Activated T-helper 1 cell treated with anti-CD3 and anti-CD28 coated beads, Interleukin-12 subunit alpha, Interleukin-12 subunit beta, Interleukin-2, Interleukin-4 antibody, amounts not matched to agents 30 ng/mL and 10 ng/mL and 1 ng/mL, durations not matched to agents 14 hours and 24 hours and 36 hours (primary cell): ENCODE measurements at regions not wholly inside any gene's neighbourhood (a gene's known extent, or its start where the extent isn't known, plus 50 kb on each side); places are given as distances from the start of the nearest gene placed in this dataset.
A peak's percentile ranks its signal among the peaks of the same experiment; 100 is the strongest.

Experiments used
- DNase-seq: peaks from one replicate; pipeline ENCODE4 v3.0.0; 2021; ENCODE audit warnings: low spot score
- H3K27ac Mint-ChIP-seq: one replicate; pipeline ENCODE4 v1.8.0; 2021; ENCODE audit warnings: mild to moderate bottlenecking, mixed read lengths
- H3K27me3 Mint-ChIP-seq: one replicate; pipeline ENCODE4 v1.8.0; 2022; ENCODE audit warnings: mild to moderate bottlenecking, moderate library complexity, mixed read lengths; ENCODE audit not compliant: insufficient read depth
- H3K36me3 Mint-ChIP-seq: one replicate; pipeline ENCODE4 v1.8.0; 2021; ENCODE audit warnings: low read depth, mixed read lengths
- H3K4me1 Mint-ChIP-seq: one replicate; pipeline ENCODE4 v1.8.0; 2021; ENCODE audit warnings: low read depth, mixed read lengths
- H3K4me3 Mint-ChIP-seq: one replicate; pipeline ENCODE4 v1.8.0; 2021; ENCODE audit warnings: mild to moderate bottlenecking, moderate library complexity, mixed read lengths
- H3K9me3 Mint-ChIP-seq: one replicate; pipeline ENCODE4 v1.8.0; 2021; ENCODE audit warnings: mixed read lengths
- intact Hi-C: fragments of 100-400 bp; cut with micrococcal nuclease; formaldehyde crosslinking; loops from one replicate; pipeline ENCODE4 v1.15.1; 2024

DNA sequence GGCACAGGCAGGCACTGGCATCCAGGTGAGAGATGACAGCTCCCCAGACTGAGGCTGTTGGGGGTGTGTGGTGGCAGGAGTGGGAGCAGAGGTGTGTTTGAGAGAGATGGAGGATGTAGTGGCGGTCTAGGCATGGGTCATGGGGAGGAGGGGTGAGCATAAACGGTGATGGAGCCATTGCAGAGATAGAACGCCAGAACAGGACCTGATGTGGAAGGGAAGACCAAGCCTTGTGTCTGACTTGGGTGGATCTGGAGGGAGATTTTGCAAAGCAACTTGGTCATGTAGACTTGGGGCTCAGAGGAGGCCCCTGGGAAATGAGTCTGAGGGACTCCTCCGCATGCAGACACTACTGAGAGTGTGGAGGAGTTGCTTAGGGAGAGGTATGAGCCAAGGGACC lies 50.0 kb upstream of the CLDN5 start:
- intact Hi-C loops: no loop called here
- H3K27me3 Mint-ChIP-seq: no peaks in the 10 kb centered on the region
- peaks cover 28% of the 10 kb centered on the region for H3K4me1 Mint-ChIP-seq
- H3K9me3 Mint-ChIP-seq: no peaks in the 10 kb centered on the region
- DNase-seq: no peak
- no peak overlapping the region for H3K27ac Mint-ChIP-seq
- H3K36me3 Mint-ChIP-seq: no peaks in the 10 kb centered on the region
- no peak overlapping the region for H3K4me3 Mint-ChIP-seq

DNA sequence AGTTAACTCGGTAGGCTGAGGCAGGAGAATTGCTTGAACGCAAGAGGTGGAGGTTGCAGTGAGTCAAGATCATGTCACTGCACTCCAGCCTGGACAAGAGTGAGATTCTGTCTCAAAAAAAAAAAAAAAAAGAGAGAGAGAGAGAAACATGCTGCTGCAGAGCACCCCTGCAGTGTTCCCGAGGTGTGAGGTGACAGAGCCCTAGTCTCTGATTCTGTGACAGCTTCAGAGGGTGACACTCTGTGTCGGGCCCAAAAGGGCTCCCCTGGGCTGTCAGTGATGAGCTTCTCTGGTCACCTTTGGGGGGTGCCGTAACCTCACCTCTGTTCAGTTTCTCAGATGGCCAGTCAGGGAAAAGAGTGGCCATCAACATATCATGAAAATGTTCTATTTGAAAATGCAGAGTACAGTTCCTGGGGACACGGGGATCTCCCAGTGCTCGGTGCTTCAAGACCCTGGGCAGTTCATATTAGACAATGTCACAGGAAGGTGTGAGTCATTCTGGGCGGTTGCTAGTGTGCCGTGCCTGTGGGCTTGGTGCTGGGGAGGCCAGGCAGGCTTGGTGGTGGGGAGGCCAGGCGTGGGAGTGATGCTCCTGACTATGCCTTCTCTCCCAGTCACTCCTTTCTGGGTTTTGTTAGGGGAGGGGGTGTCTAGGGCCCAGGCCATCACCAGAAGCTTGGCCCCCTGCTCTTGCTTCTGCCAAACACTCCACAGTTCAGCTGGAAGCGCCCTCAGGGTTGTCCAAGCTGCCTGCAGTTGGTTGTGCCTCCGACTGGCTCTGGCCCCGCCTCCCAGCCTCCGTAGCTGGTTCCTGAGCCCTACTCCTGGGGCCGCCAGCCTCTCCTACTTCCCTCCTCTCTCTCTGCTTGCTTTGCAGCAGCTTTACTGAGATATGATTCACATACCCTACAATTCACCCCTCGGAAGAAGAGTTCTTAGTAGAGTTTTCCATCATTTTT lies 52.5 kb upstream of the CLDN5 start:
- Mint-ChIP-seq H3K4me3 (peak overlapping the region; percentile 27), H3K9me3 (no peaks in the 10 kb centered on the region), H3K4me1 (peaks cover 44% of the 10 kb centered on the region), H3K27me3 (no peaks in the 10 kb centered on the region), H3K36me3 (no peaks in the 10 kb centered on the region), H3K27ac (peak overlapping the region; percentile 80)
- peak; percentile 60 for DNase-seq
- intact Hi-C loops: loop anchor here (1.0 to 5.0 kb wide), 4 partner anchors 30 to 144 kb away; partner anchors contain the start of genes CDC45, HIRA, MRPL40 and UFD1

DNA sequence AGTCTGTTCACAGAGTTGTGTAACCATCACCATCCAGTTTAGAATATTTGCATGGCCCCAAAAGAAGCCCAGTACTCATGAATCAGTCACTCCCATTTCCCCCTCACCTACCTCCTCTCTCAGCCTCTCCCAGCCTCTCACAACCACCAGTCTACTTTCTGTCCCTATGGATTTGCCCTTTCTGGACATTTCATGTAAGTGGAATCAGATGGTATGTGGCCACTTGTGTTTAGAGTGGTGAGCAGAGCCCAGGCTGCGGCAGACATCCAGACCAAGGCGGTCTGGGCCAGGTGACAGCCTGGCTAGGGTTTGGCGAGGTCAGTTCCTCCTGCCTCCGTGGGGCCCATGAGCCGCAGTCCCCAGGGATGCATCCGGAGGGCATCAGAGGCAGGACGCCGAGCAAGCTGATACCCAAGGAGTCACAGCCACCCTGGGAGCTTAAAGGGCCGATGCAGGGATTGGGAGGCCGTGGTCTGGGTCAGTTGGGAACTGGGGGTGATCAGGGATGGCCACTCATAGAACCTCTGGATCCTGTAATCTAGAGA lies 53.3 kb upstream of the CLDN5 start:
- H3K9me3 Mint-ChIP-seq: no peaks in the 10 kb centered on the region
- intact Hi-C loops: loop anchor here (1.0 to 5.0 kb wide), 4 partner anchors 29 to 145 kb away; partner anchors contain the start of genes CDC45, HIRA, MRPL40 and UFD1
- H3K36me3 Mint-ChIP-seq: no peaks in the 10 kb centered on the region
- H3K27me3 Mint-ChIP-seq: no peaks in the 10 kb centered on the region
- peak overlapping the region; percentile 27 for H3K4me3 Mint-ChIP-seq
- H3K27ac Mint-ChIP-seq: peak overlapping the region; percentile 80
- peaks cover 44% of the 10 kb centered on the region for H3K4me1 Mint-ChIP-seq
- no peak for DNase-seq

DNA sequence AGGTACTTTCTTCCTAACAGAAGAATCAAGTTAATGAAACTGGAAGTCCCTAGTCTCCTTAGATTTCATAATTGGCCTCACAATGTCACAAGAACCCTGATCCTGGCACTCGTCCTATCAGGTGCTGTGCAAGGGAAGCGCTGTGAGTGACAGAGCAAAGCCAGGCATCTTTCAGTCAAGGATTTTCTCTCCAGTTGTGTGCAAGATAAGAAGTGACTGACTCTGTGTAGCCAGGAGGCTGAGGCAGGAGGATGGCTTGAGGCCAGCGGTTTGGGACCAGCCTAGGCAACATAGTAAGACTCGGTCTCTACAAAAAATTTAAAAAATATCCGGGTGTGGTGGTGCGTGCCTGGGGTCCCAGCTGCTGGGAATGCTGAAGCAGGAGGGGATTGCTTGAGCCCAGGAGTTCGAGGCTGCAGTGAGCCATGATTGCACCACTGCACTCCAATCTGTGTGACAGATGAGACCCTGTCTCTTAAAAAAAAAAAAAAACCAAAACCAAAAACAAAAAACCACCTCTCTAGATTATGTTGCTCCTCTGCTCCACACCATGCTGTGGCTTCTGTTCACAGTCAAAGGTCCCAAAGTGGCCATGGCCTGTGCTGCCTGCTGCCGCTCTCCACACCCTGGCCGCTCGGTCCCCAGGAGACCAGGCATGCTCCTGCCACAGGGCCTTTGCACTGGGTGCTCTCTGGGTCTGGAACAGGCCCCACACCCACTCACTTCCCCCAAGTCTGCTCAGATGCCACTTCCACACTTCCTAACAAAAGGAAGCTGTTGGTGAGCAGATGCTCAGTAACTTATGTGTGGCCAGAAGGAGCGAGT lies 54.2 kb upstream of the CLDN5 start:
- Mint-ChIP-seq H3K27ac (peak overlapping the region; percentile 61), H3K9me3 (no peaks in the 10 kb centered on the region), H3K36me3 (no peaks in the 10 kb centered on the region), H3K4me1 (peaks cover 44% of the 10 kb centered on the region), H3K4me3 (no peak overlapping the region), H3K27me3 (no peaks in the 10 kb centered on the region)
- intact Hi-C loops: loop anchor here (5.0 kb wide), 1 partner anchor 146 kb away; the partner anchor contains the start of genes HIRA and MRPL40
- DNase-seq: no peak

DNA sequence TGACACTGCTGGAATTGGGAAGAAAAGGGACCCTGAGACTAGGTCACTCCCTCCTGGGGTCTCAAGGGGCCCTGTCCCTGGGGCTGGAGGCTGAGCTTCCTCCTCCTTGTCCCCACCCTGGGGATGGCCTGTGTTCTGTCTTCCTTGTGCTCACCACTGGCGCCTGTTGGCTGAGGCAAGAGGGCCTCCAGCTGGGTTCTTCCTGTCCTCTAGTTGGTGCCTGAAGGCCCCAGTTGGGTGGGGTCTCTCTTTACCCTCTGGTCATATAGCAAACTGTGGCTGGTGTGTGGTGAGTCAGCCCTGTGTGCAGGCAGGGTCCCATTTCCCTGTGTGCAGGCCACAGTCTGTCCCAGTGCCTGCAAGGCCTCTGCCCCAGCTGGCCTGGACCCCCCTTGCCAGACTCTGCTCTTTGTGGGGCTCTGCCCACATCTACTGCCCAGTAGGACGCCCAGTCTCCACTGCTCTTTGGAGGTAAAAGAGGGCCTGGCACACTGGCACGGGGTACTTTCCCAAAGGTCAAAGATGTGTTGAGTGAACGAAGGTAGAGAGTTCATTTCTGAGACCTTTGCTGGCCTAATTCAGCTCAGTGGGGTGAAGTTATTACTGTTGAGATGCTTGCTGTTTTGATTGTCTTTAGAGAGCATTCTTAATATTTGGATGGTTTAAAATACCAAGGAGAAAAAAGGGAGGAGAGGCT lies 55.1 kb upstream of the CLDN5 start:
- Mint-ChIP-seq H3K9me3 (no peaks in the 10 kb centered on the region), H3K36me3 (no peaks in the 10 kb centered on the region), H3K4me3 (no peak overlapping the region), H3K27me3 (no peaks in the 10 kb centered on the region), H3K27ac (peak overlapping the region; percentile 73), H3K4me1 (peaks cover 44% of the 10 kb centered on the region)
- no peak for DNase-seq
- intact Hi-C loops: loop anchor here (5.0 kb wide), 1 partner anchor 147 kb away; the partner anchor contains the start of genes HIRA and MRPL40

DNA sequence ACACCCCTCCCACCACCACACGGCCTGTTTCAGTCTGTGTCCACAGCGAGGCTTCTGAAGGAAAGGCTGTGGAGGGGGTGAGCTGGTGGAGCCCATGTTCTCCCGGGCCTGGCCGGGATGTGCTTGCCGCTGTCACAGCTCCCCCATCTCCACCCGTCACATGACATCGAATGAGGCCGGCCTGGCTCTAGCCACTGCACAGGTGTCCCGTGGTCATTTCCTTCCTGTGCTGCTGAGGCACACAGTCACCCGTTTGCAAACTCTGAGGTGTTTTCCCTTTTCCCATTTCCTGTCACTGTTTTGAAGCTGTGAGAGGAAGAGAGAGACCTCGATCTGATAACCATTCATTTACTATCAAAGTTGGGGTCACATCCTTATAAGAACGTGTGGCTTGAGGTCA lies 55.7 kb upstream of the CLDN5 start:
- peak overlapping the region; percentile 39 for H3K4me3 Mint-ChIP-seq
- H3K27ac Mint-ChIP-seq: peak overlapping the region; percentile 83
- no peaks in the 10 kb centered on the region for H3K9me3 Mint-ChIP-seq
- intact Hi-C loops: loop anchor here (5.0 kb wide), 1 partner anchor 148 kb away; the partner anchor contains the start of genes HIRA and MRPL40
- peak; percentile 30 for DNase-seq
- peaks cover 44% of the 10 kb centered on the region for H3K4me1 Mint-ChIP-seq
- H3K27me3 Mint-ChIP-seq: no peaks in the 10 kb centered on the region
- no peaks in the 10 kb centered on the region for H3K36me3 Mint-ChIP-seq

DNA sequence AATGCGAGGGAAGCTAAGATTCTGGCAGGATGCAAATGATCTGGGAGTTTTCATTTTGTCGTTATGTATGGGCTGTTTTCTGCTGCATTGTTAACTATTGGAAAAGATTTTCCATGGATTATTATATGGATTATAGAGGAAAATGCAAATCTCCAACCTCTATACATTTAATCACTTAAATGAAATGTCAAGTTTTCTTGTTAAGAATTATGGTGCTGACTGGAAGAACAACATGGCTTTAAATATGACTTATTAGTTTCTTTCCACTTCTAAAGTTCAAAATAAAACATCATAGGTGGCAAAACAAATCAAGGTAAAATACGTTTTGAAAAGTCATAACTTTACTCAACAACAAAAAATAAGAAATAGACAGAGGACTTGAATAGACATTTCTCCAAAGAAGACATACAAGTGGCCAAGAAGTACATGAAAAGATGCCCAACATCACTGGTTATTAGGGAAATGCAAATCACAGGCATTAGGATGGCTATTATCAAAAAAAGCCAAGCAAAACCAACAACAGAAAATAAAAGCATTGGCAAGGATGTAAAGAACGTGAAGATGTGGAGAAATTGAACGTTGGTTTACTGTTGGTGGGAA lies 56.2 kb upstream of the CLDN5 start:
- DNase-seq: no peak
- Mint-ChIP-seq H3K4me3 (peak overlapping the region; percentile 39), H3K27ac (peak overlapping the region; percentile 83), H3K27me3 (no peaks in the 10 kb centered on the region), H3K36me3 (no peaks in the 10 kb centered on the region), H3K9me3 (no peaks in the 10 kb centered on the region), H3K4me1 (peaks cover 44% of the 10 kb centered on the region)
- intact Hi-C loops: no loop called here

DNA sequence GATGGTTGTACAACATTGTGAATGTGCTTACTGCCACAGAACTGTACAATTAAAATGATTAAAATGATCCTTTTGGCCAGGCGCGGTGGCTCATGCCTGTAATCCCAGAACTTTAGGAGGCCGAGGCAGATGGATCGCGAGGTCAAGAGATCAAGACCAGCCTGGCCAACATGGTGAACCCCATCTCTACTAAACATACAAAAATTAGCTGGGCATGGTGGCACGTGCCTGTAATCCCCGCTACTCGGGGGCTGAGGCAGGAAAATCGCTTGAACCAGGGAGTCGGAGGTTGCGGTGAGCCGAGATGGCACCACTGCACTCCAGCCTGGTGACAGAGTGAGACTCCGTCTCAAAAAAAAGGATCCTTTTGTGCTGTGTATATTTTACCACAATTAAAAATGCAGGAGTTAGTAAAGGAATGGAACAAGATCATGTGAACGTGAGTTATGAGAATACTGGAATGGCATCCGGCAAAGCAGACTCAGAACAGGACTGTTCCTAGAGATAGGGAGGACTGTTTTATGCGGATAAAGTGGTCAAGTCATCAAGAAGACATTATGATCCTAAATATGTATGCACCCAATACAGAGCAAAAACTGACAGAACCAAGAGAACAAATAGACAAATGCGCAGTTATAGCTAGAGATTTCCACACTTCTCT lies 58.0 kb upstream of the CLDN5 start:
- no peak for DNase-seq
- intact Hi-C loops: no loop called here
- Mint-ChIP-seq H3K27me3 (peaks cover 4% of the 10 kb centered on the region), H3K27ac (no peak overlapping the region), H3K9me3 (no peaks in the 10 kb centered on the region), H3K4me1 (peaks cover 36% of the 10 kb centered on the region), H3K36me3 (no peaks in the 10 kb centered on the region), H3K4me3 (no peak overlapping the region)

DNA sequence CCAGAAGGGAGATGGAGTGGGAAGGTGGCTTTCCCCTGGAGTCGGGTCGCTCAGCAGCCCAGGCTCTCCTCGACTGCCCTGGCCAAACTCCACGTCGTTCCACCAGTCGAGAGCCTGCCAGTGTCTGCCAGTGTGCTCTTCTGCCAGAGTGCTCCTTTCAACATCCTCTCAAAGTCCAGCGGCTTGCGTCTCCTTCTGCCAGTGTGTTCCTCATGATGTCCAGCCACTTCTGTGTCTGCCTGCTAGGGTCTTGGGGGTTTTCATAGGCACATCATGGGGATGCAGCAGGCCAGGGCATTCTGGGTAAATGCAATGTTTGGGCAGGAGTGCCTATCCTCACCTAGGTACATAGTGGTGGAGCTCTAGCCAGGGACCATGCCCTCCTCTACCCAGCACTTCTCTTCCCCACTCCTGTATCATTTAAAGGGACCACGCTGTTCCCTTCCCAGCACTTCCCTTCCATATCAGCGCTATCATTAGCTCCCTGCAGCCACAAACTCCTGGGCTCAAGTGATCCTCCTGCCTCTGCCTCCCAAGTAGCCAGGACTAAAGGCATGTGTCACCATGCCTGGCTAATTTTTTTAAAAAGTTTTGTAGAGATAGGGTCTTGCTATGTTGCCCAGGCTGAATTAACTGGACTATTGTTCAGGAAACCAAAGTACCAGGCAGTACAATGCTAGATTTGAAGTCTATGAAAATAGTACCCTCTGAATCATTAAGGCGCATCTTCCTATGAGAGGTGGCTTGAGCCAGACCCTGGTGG lies 62.9 kb upstream of the CLDN5 start:
- Mint-ChIP-seq H3K27ac (no peak overlapping the region), H3K4me3 (no peak overlapping the region), H3K36me3 (no peaks in the 10 kb centered on the region), H3K9me3 (no peaks in the 10 kb centered on the region), H3K4me1 (no peaks in the 10 kb centered on the region), H3K27me3 (peaks cover 4% of the 10 kb centered on the region)
- intact Hi-C loops: no loop called here
- no peak for DNase-seq

DNA sequence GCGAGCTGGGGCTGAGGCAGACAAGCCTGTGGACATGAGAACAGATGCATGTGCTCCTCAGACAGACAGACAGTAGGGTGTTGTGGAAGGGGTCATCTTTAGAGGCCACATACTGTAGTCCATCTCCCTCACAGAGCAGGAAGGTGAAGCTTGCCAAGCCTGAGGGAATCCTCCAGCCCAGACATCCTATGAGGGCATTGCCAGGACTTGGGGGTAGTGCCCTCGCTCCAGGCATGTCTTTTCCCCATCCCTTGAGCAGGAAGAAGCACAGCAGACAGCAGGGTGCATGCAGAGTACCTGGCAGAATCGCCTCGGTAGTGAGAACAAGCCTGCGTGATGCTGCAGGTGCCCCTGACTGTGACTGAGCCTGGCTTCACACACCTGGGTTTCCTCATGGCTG lies 66.5 kb upstream of the CLDN5 start:
- Mint-ChIP-seq H3K4me1 (no peaks in the 10 kb centered on the region), H3K27ac (no peak overlapping the region), H3K36me3 (no peaks in the 10 kb centered on the region), H3K4me3 (no peak overlapping the region), H3K9me3 (no peaks in the 10 kb centered on the region), H3K27me3 (peaks cover 2% of the 10 kb centered on the region)
- DNase-seq: no peak
- intact Hi-C loops: no loop called here

DNA sequence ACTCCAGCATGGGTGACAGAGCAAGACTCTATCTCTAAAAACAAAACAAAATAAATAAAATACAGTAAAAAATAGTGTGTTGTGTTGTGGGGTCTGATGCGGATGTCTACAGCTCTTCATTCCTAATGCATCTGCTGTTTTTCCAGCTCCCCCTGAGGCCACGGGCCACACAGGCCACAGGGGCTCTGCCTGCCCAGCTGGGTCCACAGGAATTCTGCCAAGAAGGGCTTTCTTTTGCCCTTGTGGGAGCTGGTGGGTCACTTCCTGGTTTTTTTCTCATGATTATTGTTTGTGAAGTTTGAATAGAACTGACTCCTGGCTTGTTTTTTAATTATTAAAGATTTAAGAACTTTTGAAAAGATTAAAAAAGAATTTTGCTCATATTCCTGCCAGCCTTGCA lies 67.4 kb upstream of the CLDN5 start:
- Mint-ChIP-seq H3K27me3 (peaks cover 1% of the 10 kb centered on the region), H3K27ac (no peak overlapping the region)

More for the DNA sequence above, 67.4 kb upstream of the CLDN5 start:
- no peaks in the 10 kb centered on the region for H3K36me3 Mint-ChIP-seq
- H3K4me1 Mint-ChIP-seq: no peaks in the 10 kb centered on the region
- no peaks in the 10 kb centered on the region for H3K9me3 Mint-ChIP-seq
- intact Hi-C loops: no loop called here
- no peak for DNase-seq
- no peak overlapping the region for H3K4me3 Mint-ChIP-seq
